ENCODE measurements at regions not wholly inside any gene's neighbourhood (a gene's known extent, or its start where the extent isn't known, plus 50 kb on each side); places are given as distances from the start of the nearest gene placed in this dataset.
"Not testable (repeated sequence)": the region's sequence is repeated elsewhere in the genome, so short reads cannot be mapped to it uniquely, and the experiment has no call there.

- H3K36me3 ChIP-seq (ENCODE audit: insufficient read depth, low read depth, low read length): no peaks in the 10 kb centered on the region
- H3K4me3 ChIP-seq (ENCODE audit: low read length): no peak overlapping the region
- no peak overlapping the region for H3K27ac ChIP-seq (ENCODE audit: low read length)
- H3K27me3 ChIP-seq (ENCODE audit: insufficient read depth, low read length): no peaks in the 10 kb centered on the region
- no peak overlapping the region for H3K9ac ChIP-seq (ENCODE audit: low read depth, low read length)
- H3K9me3 ChIP-seq (ENCODE audit: insufficient read depth, low read depth, low read length): no peaks in the 10 kb centered on the region
- no peaks in the 10 kb centered on the region for H3K4me1 ChIP-seq (ENCODE audit: insufficient read depth, low read length)
Measured at GRCh38 chr9:29613773-29614172, 2040.5 kb upstream of the C9orf72 start.

- H3K27ac ChIP-seq (ENCODE audit: low read length): no peak overlapping the region
- H3K9me3 ChIP-seq (ENCODE audit: insufficient read depth, low read depth, low read length): no peaks in the 10 kb centered on the region
- H3K4me1 ChIP-seq (ENCODE audit: insufficient read depth, low read length): no peaks in the 10 kb centered on the region
- H3K4me3 ChIP-seq (ENCODE audit: low read length): no peak overlapping the region
- H3K9ac ChIP-seq (ENCODE audit: low read depth, low read length): no peak overlapping the region
- no peaks in the 10 kb centered on the region for H3K36me3 ChIP-seq (ENCODE audit: insufficient read depth, low read depth, low read length)
- H3K27me3 ChIP-seq (ENCODE audit: insufficient read depth, low read length): no peaks in the 10 kb centered on the region
Measured at GRCh38 chr9:29616844-29617243, 2043.6 kb upstream of the C9orf72 start.

- no peaks in the 10 kb centered on the region for H3K36me3 ChIP-seq (ENCODE audit: insufficient read depth, low read depth, low read length)
- H3K4me1 ChIP-seq (ENCODE audit: insufficient read depth, low read length): no peaks in the 10 kb centered on the region
- H3K27me3 ChIP-seq (ENCODE audit: insufficient read depth, low read length): no peaks in the 10 kb centered on the region
- H3K4me3 ChIP-seq (ENCODE audit: low read length): no peak overlapping the region
- H3K9me3 ChIP-seq (ENCODE audit: insufficient read depth, low read depth, low read length): no peaks in the 10 kb centered on the region
- H3K27ac ChIP-seq (ENCODE audit: low read length): no peak overlapping the region
- no peak overlapping the region for H3K9ac ChIP-seq (ENCODE audit: low read depth, low read length)
Measured at GRCh38 chr9:29625292-29625731, 2052.0 kb upstream of the C9orf72 start.

- H3K9ac ChIP-seq (ENCODE audit: low read depth, low read length): no peak overlapping the region
- no peak overlapping the region for H3K4me3 ChIP-seq (ENCODE audit: low read length)
- H3K9me3 ChIP-seq (ENCODE audit: insufficient read depth, low read depth, low read length): no peaks in the 10 kb centered on the region
- no peaks in the 10 kb centered on the region for H3K4me1 ChIP-seq (ENCODE audit: insufficient read depth, low read length)
- H3K36me3 ChIP-seq (ENCODE audit: insufficient read depth, low read depth, low read length): no peaks in the 10 kb centered on the region
- no peak overlapping the region for H3K27ac ChIP-seq (ENCODE audit: low read length)
- H3K27me3 ChIP-seq (ENCODE audit: insufficient read depth, low read length): no peaks in the 10 kb centered on the region
Measured at GRCh38 chr9:29625931-29626330, 2052.7 kb upstream of the C9orf72 start.

- H3K36me3 ChIP-seq (ENCODE audit: insufficient read depth, low read depth, low read length); H3K9ac ChIP-seq (ENCODE audit: low read depth, low read length); H3K9me3 ChIP-seq (ENCODE audit: insufficient read depth, low read depth, low read length); H3K4me1 ChIP-seq (ENCODE audit: insufficient read depth, low read length); H3K27me3 ChIP-seq (ENCODE audit: insufficient read depth, low read length); H3K4me3 ChIP-seq (ENCODE audit: low read length); H3K27ac ChIP-seq (ENCODE audit: low read length): not testable (repeated sequence)
Measured at GRCh38 chr9:29628856-29629255, 2055.6 kb upstream of the C9orf72 start.

GRCh38 chr9:29637471-29638237 lies 2064.4 kb upstream of the C9orf72 start:
- Histone ChIP-seq H3K4me3 (ENCODE audit: low read length) (no peak overlapping the region), H3K36me3 (ENCODE audit: insufficient read depth, low read depth, low read length) (no peaks in the 10 kb centered on the region), H3K27me3 (ENCODE audit: insufficient read depth, low read length) (no peaks in the 10 kb centered on the region), H3K9me3 (ENCODE audit: insufficient read depth, low read depth, low read length) (no peaks in the 10 kb centered on the region), H3K4me1 (ENCODE audit: insufficient read depth, low read length) (no peaks in the 10 kb centered on the region), H3K27ac (ENCODE audit: low read length) (no peak overlapping the region), H3K9ac (ENCODE audit: low read depth, low read length) (no peak overlapping the region)

- no peaks in the 10 kb centered on the region for H3K27me3 ChIP-seq (ENCODE audit: insufficient read depth, low read length)
- H3K4me1 ChIP-seq (ENCODE audit: insufficient read depth, low read length): no peaks in the 10 kb centered on the region
- H3K9ac ChIP-seq (ENCODE audit: low read depth, low read length): no peak overlapping the region
- no peaks in the 10 kb centered on the region for H3K9me3 ChIP-seq (ENCODE audit: insufficient read depth, low read depth, low read length)
- no peak overlapping the region for H3K4me3 ChIP-seq (ENCODE audit: low read length)
- no peaks in the 10 kb centered on the region for H3K36me3 ChIP-seq (ENCODE audit: insufficient read depth, low read depth, low read length)
- H3K27ac ChIP-seq (ENCODE audit: low read length): no peak overlapping the region
Measured at GRCh38 chr9:29640507-29640906, 2067.2 kb upstream of the C9orf72 start.

GRCh38 chr9:29644514-29644913 lies 2071.2 kb upstream of the C9orf72 start:
- H3K4me1 ChIP-seq (ENCODE audit: insufficient read depth, low read length): no peaks in the 10 kb centered on the region
- H3K9me3 ChIP-seq (ENCODE audit: insufficient read depth, low read depth, low read length): no peaks in the 10 kb centered on the region
- no peaks in the 10 kb centered on the region for H3K36me3 ChIP-seq (ENCODE audit: insufficient read depth, low read depth, low read length)
- H3K27me3 ChIP-seq (ENCODE audit: insufficient read depth, low read length): no peaks in the 10 kb centered on the region
- no peak overlapping the region for H3K4me3 ChIP-seq (ENCODE audit: low read length)
- no peak overlapping the region for H3K9ac ChIP-seq (ENCODE audit: low read depth, low read length)
- no peak overlapping the region for H3K27ac ChIP-seq (ENCODE audit: low read length)

GRCh38 chr9:29647451-29647850 lies 2074.2 kb upstream of the C9orf72 start:
- no peaks in the 10 kb centered on the region for H3K4me1 ChIP-seq (ENCODE audit: insufficient read depth, low read length)
- H3K4me3 ChIP-seq (ENCODE audit: low read length): no peak overlapping the region
- H3K36me3 ChIP-seq (ENCODE audit: insufficient read depth, low read depth, low read length): no peaks in the 10 kb centered on the region
- no peaks in the 10 kb centered on the region for H3K9me3 ChIP-seq (ENCODE audit: insufficient read depth, low read depth, low read length)
- no peak overlapping the region for H3K27ac ChIP-seq (ENCODE audit: low read length)
- no peaks in the 10 kb centered on the region for H3K27me3 ChIP-seq (ENCODE audit: insufficient read depth, low read length)
- no peak overlapping the region for H3K9ac ChIP-seq (ENCODE audit: low read depth, low read length)

GRCh38 chr9:29648132-29648531 lies 2074.9 kb upstream of the C9orf72 start:
- Histone ChIP-seq H3K9me3 (ENCODE audit: insufficient read depth, low read depth, low read length) (no peaks in the 10 kb centered on the region), H3K4me3 (ENCODE audit: low read length) (no peak overlapping the region), H3K9ac (ENCODE audit: low read depth, low read length) (no peak overlapping the region), H3K27me3 (ENCODE audit: insufficient read depth, low read length) (no peaks in the 10 kb centered on the region), H3K36me3 (ENCODE audit: insufficient read depth, low read depth, low read length) (no peaks in the 10 kb centered on the region), H3K4me1 (ENCODE audit: insufficient read depth, low read length) (no peaks in the 10 kb centered on the region), H3K27ac (ENCODE audit: low read length) (no peak overlapping the region)

GRCh38 chr9:29648601-29649000 lies 2075.3 kb upstream of the C9orf72 start:
- Histone ChIP-seq H3K4me1 (ENCODE audit: insufficient read depth, low read length) (no peaks in the 10 kb centered on the region), H3K27ac (ENCODE audit: low read length) (no peak overlapping the region), H3K9ac (ENCODE audit: low read depth, low read length) (no peak overlapping the region), H3K4me3 (ENCODE audit: low read length) (no peak overlapping the region), H3K27me3 (ENCODE audit: insufficient read depth, low read length) (no peaks in the 10 kb centered on the region), H3K9me3 (ENCODE audit: insufficient read depth, low read depth, low read length) (no peaks in the 10 kb centered on the region), H3K36me3 (ENCODE audit: insufficient read depth, low read depth, low read length) (no peaks in the 10 kb centered on the region)

- Histone ChIP-seq H3K27me3 (ENCODE audit: insufficient read depth, low read length) (no peaks in the 10 kb centered on the region), H3K27ac (ENCODE audit: low read length) (no peak overlapping the region), H3K36me3 (ENCODE audit: insufficient read depth, low read depth, low read length) (no peaks in the 10 kb centered on the region), H3K9me3 (ENCODE audit: insufficient read depth, low read depth, low read length) (no peaks in the 10 kb centered on the region), H3K9ac (ENCODE audit: low read depth, low read length) (no peak overlapping the region), H3K4me3 (ENCODE audit: low read length) (no peak overlapping the region), H3K4me1 (ENCODE audit: insufficient read depth, low read length) (no peaks in the 10 kb centered on the region)
Measured at GRCh38 chr9:29656641-29657406, 2083.5 kb upstream of the C9orf72 start.

Measured in iPS-20b (cell line).